GM04503 (cell line): ENCODE measurements at regions not wholly inside any gene's neighbourhood (a gene's known extent, or its start where the extent isn't known, plus 50 kb on each side); places are given as distances from the start of the nearest gene placed in this dataset.

Experiments
- DNase-seq: peaks from one replicate; pipeline ENCODE4 v3.0.0-alpha.2; 2012; ENCODE audit warnings: low read depth

- no peak for DNase-seq
These were observed 337.3 kb upstream of the TBC1D5 start for GRCh38 chr3:18079739-18080138.

- no peak for DNase-seq
These were observed 336.6 kb upstream of the TBC1D5 start for GRCh38 chr3:18079062-18079461.

GRCh38 chr3:18077128-18077840 is 334.9 kb upstream of the TBC1D5 start:
- DNase-seq: no peak

GRCh38 chr3:18076301-18076700 is 333.9 kb upstream of the TBC1D5 start:
- DNase-seq: no peak

DNA sequence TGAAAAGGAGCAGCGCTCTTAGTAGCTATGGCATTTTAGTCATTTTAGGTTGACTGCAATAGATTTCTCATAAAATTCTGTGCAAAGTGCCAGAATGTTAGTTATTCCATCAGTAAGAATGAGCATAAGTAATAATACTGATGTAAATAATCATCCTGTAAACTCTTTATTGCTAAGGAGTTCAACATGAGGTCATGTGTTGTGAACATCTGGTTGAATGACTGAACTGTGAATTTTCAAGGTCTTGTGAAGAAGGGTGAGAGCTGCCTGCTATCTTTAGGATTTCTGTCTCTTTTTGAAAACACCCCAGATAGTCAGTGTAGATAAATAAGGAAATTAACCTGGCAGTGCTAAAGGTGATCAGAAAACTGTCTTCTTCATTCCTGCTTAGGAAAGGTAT is 333.4 kb upstream of the TBC1D5 start:
- no peak for DNase-seq

DNA sequence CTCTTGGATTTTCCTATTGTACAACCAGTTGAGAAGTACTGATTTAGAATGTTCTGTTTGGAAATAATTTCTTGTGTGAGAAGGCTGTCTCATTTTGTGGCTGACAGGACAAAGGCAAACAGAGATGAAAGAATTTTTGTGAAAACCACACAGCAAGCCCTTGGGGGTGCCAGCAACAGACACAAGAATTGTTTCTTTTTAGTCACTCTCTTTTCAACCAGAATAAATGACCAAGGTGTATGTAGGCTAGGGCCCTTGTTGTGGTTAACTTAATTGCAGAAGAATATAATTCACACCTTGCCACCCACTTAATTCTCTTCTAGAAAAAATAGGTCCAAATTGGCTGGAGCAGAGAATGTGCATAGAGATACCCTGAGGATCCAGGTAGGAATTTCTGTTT is 329.4 kb upstream of the TBC1D5 start:
- no peak for DNase-seq

DNA sequence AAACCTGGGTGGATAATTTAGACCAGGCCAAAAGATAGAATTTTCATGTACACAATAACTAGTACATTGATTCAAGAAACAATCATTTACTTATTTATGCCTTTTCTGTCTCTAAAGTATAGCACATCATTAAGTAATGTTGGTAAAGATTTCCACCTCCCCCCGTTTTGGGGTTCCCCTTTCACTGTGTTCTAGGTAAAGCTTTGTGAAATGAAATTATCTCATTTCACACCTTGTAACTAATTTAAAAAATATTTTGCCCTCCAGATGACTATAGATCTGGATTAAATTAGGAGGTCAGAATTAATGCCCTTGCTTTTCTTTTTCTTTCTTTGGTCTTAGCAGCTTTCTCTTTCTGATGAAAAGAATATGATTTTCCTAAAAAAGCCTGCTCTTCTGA is 328.5 kb upstream of the TBC1D5 start:
- no peak for DNase-seq

- no peak for DNase-seq
These were observed 327.8 kb upstream of the TBC1D5 start for GRCh38 chr3:18070231-18070630.

- no peak for DNase-seq
These were observed 327.1 kb upstream of the TBC1D5 start for GRCh38 chr3:18069568-18069967.

- DNase-seq: no peak
These were observed 324.6 kb upstream of the TBC1D5 start for GRCh38 chr3:18066899-18067582.

- no peak for DNase-seq
These were observed 322.2 kb upstream of the TBC1D5 start for GRCh38 chr3:18064586-18064985.

DNA sequence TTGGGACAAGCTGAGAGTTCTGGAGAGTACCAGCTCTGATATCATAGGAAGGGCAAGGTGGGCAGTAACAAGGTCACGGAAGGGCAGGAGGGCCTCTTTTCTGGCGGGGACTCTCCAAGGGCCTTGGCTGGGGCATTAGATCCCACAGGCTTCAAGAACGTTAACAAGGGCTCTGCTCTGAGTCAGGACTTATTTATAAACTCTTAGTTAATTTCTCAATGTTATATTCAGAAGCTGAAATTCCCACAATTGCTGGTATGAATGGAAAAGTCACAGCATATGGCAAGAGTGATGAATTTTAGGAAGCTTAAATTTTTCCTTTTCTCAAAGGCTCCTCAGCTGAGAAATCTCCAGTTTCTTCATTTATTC is 320.2 kb upstream of the TBC1D5 start:
- DNase-seq: peak; percentile 25

DNA sequence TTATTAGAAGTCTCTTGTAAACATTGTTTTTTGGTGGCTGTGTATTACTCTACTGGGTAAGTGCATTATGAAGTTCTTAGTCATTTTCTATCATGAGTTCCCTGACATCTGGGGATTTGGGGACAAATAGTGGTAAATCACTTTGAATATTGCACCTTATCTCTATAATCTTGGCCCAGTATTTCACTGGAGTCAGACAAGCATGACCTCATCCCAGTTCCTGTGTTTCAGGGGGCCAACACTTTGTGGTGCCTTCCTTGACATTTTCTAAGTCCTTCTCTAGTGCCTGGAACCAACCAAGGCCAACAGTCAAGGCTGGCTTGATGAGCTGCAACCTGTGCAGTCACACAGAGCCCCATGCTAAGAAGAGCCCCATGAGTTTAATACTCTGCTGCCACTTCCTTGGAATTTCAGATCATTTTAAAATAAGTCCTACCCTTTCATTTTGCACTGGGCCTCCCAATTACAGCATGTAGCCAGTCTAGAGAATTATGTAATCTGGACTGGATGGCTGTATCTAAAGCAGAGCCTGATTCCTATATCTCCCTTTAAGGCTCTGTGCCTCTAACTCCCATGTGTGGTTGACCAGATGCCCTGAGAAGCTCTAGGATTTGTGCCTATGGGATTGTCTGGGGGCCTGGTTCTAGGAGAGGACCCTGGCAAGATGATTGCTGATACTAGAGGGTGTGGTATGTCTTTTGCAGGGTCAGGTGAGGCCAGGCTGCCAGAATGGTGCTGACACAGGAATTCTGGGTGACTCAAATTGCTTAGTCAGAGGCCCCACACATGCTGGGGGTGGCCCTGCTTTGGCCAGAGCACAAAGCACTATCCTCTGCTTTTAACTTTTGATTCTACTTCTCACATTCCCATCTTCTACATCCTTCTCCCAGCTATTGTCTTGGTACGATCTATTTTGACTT is 319.6 kb upstream of the TBC1D5 start:
- peak; percentile 19 for DNase-seq

DNA sequence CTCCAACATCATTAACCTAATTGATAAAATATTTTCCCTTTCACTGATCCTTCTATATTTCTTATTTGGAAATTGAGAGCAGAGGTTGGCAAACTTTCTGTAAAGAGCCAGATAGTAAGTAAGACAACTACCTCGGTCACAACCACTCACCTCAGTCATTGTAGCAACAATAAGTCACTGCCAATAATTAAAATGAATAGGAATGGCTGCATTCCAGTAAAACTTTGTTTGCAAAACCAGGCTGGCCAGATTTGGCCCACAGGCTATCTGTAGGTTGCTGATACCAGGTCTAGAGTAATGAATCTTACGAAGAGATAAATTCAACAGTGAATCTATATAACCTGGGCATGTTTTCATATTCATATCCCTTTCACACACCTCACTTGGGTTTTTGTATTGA is 316.2 kb upstream of the TBC1D5 start:
- DNase-seq: no peak

- no peak for DNase-seq
These were observed 315.1 kb upstream of the TBC1D5 start for GRCh38 chr3:18057471-18058091.

DNA sequence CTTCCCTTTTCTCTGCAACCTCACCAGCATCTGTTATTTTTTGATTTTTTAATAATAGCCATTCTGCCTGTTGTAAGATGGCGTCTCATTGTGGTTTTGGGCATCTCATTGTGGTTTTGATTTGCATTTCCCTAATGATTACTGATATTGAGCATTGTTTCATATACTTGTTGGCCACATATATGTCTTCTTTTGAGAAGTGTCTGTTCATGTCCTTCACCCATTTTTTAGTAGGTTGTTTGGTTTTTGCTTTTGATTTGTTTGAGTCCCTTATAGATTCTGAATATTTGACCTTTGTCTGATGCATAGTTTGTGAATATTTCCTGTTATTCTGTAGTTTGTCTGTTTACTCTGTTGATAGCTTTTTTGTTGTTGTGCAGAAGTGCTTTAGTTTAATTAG is 312.2 kb upstream of the TBC1D5 start:
- DNase-seq: no peak

DNA sequence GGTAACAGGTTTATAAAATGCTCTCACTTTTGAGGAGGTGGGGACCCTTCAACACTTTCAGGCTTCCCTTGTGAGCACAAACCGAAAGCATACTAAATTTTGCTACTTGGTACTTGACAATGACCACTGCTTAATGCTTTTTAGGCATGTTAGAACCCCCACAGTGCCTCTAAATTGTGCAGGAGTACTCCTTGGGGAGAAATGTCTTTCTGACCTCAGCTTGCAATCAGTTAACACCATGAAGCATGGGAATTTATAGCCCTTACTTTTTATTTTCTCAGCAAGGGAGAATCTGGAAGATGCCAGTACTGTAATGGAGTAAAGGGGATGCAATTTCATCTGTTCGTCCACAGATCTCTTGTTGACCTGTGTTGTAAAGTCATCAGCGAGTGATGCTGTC is 308.9 kb upstream of the TBC1D5 start:
- DNase-seq: no peak

GRCh38 chr3:18049096-18049495 is 306.7 kb upstream of the TBC1D5 start:
- DNase-seq: no peak

DNA sequence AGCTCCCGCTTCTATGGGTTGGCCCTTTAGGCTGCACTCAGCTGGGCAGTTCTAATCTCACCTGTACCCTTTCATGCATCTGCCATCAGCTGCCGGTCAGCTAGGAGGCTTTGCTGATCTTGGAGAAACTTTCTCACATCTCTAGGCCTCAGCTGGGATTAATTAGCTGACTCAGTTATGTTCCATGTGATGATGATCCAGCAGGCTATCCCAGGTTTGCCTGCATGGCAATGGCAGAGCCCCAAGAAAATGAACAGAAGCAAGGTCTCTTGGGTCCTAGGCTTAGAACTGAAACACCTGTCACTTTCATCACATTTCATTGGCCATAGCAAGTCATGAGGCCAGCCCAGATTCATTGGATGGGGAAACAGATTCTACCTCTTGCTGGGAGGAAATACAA is 304.6 kb upstream of the TBC1D5 start:
- peak; percentile 34 for DNase-seq

DNA sequence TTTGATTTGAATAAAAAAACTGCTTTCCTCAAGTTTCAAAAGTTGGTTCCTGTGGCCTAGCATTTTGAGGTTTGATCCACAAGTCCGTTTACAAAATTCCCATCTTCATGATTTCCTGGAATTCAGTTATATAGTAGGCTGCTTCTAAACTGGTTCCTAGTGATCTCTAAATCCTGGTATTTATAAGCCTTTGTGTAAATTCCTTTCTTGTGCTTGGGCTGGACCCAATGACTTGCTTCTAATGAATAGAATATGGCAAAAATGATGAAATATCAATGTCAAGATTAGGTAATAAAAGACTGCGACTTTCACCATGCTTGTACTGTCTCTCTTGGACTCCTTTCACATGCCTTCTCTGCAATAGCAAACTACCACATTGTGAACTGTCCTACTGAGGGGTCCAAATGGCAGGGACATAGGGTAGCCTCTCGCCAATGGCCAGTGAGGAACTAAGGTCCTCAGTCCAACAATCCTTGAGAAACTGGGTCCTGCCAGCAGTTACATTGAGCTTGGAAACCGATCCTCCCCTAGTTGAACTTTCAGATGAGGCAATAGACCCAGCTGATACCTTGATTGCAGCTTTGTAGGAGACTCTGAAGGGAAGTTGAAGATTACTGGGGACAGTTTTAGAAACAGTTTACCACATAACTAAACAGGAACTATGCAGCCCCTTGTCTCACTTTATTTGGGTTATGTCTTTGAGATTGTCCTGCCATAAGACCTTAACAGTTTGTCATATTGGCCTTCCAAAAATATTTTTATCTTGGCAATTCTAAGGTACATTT is 303.9 kb upstream of the TBC1D5 start:
- peak; percentile 31 for DNase-seq
